Tibial artery (tissue), 4 donors: ENCODE measurements at regions not wholly inside any gene's neighbourhood (a gene's known extent, or its start where the extent isn't known, plus 50 kb on each side); places are given as distances from the start of the nearest gene placed in this dataset.

Experiments used
- DNase-seq, 2 donors: peaks; one replicate each; pipeline ENCODE4 v3.0.0-alpha.2; 2019
- H3K27ac ChIP-seq, 2 donors: fragments of 200-600 bp; sonication (generic) in 1 of 2; 1 replicate in 1 of 2; 2 replicates in 1 of 2; pipeline ENCODE4 v1.5.1; 2018 to 2019; ENCODE audit warnings: mild to moderate bottlenecking in 1 of 2
- H3K27me3 ChIP-seq, 2 donors: fragments of 200-600 bp; sonication (generic) in 1 of 2; one replicate each; pipeline versions ENCODE4 v1.5.1 to v1.6.0; 2016 to 2019
- H3K36me3 ChIP-seq, 3 donors: fragments of 200-600 bp; sonication (generic) in 2 of 3; one replicate each; pipeline ENCODE4 v1.5.1; 2016 to 2019; ENCODE audit warnings: mild to moderate bottlenecking in 2 of 3
- H3K4me1 ChIP-seq, 4 donors: fragments of 200-600 bp; sonication (generic) in 2 of 4; 1 replicate in 3 of 4; 2 replicates in 1 of 4; pipeline ENCODE4 v1.5.1; 2016 to 2019
- H3K4me3 ChIP-seq, 2 donors: fragments of 200-600 bp; sonication (generic) in 1 of 2; 1 replicate in 1 of 2; 2 replicates in 1 of 2; pipeline ENCODE4 v1.5.1; 2018 to 2019; ENCODE audit warnings: mild to moderate bottlenecking in 2 of 2
- H3K9me3 ChIP-seq, 3 donors: fragments of 200-600 bp; sonication (generic) in 1 of 3; one replicate each; pipeline ENCODE4 v1.5.1; 2016 to 2019
- intact Hi-C: fragments of 100-400 bp; cut with DNase I; formaldehyde crosslinking; loops from one replicate; pipeline ENCODE4 v1.15.0; 2023; ENCODE audit warnings: low total_unique reads
- TF ChIP-seq, protein P1 (sequence below), 2 experiments: fragments of 200-600 bp in 1 of 2; fragments of 450-650 bp in 1 of 2; IDR thresholded peaks; one replicate each; pipeline ENCODE4 v1.5.1; 2017 to 2019; ENCODE audit warnings: antibody characterized with exemption in 2 of 2, mild to moderate bottlenecking in 1 of 2, moderate library complexity in 1 of 2

DNA sequence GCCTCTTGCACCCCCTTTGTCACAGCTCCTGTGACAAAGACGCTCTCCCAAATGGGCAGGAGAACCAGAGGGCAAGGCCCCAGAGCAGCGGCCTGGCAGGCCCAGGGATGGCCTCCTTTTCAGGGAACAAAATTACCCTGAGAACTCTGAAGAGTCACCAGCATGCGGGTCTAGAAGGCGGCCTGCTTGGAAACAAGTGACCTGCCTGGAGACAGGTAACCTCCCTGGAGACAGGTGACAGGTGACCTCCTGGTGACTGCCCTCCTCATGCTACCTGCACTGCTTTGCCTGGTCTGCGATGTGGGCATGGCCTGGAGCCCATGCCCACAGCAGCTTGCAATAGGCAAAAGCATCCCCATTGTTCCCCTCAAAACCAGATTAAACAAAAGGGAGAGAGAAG is 86.5 kb upstream of the ZC3H12A start:
- TF ChIP-seq, protein P1, sequence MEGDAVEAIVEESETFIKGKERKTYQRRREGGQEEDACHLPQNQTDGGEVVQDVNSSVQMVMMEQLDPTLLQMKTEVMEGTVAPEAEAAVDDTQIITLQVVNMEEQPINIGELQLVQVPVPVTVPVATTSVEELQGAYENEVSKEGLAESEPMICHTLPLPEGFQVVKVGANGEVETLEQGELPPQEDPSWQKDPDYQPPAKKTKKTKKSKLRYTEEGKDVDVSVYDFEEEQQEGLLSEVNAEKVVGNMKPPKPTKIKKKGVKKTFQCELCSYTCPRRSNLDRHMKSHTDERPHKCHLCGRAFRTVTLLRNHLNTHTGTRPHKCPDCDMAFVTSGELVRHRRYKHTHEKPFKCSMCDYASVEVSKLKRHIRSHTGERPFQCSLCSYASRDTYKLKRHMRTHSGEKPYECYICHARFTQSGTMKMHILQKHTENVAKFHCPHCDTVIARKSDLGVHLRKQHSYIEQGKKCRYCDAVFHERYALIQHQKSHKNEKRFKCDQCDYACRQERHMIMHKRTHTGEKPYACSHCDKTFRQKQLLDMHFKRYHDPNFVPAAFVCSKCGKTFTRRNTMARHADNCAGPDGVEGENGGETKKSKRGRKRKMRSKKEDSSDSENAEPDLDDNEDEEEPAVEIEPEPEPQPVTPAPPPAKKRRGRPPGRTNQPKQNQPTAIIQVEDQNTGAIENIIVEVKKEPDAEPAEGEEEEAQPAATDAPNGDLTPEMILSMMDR (IDR thresholded peaks at IDR 0.05): no peak
- H3K36me3 ChIP-seq: no peaks in the 10 kb centered on the region
- DNase-seq: no peak
- H3K27ac ChIP-seq: no peak overlapping the region
- H3K27me3 ChIP-seq: peaks cover 0 to 26% of the 10 kb centered on the region in 2 donors
- intact Hi-C loops: no loop called here
- H3K4me3 ChIP-seq: no peak overlapping the region
- H3K4me1 ChIP-seq: no peaks in the 10 kb centered on the region
- H3K9me3 ChIP-seq: no peaks in the 10 kb centered on the region

DNA sequence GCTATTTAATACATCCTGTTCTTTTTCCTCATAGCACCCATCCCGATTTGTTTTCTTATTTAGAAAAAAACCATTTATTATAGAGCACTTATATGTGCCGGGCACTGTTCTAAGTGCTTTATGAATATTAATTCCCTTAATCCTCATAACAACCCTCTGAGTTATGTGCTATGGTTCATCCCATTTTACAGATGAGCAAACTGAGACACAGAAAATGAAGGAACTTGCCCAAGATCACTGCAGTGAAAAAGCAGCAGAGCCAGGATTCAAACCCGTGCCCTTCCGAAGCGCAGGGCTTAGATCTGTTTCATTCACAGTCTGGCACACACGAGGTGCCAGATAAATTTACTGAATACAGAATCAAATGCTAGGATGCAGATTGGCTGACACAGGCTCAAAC is 85.1 kb upstream of the ZC3H12A start:
- H3K4me1 ChIP-seq: no peaks in the 10 kb centered on the region
- DNase-seq: no peak
- no peak overlapping the region for H3K4me3 ChIP-seq
- TF ChIP-seq, protein P1 (IDR thresholded peaks at IDR 0.05): no peak
- H3K27me3 ChIP-seq: peaks cover 0 to 37% of the 10 kb centered on the region in 2 donors
- no peaks in the 10 kb centered on the region for H3K36me3 ChIP-seq
- intact Hi-C loops: no loop called here
- no peaks in the 10 kb centered on the region for H3K9me3 ChIP-seq
- no peak overlapping the region for H3K27ac ChIP-seq

DNA sequence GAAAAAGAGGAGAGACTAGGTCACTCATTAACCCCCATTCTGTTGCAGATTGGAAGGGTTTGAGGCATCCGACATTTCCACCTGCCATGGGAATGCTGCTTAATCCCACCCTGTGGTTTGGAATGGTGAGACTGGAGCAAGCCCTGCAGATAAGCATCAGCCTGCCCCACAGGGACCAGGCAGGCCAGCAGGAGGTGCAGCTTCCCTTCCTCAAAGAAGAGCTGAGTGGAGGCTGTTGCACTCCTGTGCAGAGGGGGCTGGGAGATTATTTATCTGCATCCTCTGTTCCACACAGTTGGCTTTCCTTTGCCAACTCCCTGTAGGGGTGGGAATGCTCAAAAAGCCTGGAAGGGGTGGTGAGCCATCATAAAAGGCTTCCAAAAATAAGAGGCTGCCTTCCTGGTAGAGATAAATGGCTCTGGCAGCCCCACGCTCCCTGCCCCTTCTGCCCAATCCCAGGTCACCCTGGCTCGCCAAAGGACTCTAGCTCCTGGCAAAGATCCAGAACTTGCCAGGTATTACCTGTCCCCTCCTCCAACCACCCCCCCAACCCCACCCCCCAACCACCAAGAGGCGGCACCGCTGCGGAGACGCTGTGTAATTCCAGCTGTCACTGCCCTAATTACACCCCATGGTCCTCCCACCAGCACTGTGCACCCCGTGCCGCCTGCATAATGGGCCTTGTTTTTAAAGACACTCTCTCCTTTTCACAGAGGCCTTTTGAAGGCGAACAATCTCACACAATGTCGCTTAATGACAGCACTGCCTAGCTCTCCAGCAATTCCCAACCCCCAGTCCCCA is 83.0 kb upstream of the ZC3H12A start:
- no peak overlapping the region for H3K4me3 ChIP-seq
- H3K36me3 ChIP-seq: no peaks in the 10 kb centered on the region
- intact Hi-C loops: no loop called here
- H3K4me1 ChIP-seq: no peaks in the 10 kb centered on the region
- TF ChIP-seq, protein P1 (IDR thresholded peaks at IDR 0.05): no peak
- DNase-seq: no peak
- peaks cover 0 to 47% of the 10 kb centered on the region in 2 donors for H3K27me3 ChIP-seq
- H3K9me3 ChIP-seq: no peaks in the 10 kb centered on the region
- H3K27ac ChIP-seq: no peak overlapping the region

DNA sequence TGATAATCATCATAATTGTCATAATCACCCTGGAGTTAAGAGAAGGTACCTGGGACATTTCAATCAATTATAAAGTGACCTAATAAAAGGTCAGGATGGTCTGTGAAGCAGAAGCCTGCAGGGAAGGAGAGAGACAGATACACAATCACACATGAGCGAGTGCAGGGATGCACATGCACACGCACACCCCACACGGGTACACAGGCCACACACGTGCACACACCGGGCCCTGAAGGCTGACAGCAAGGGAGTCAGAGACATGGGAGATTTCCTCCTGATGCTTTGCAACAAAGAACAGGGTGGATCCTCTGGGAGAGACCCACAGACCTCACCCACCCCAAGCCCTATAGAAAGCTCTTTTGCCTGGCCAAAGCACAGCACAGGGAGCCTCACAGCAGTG is 82.3 kb upstream of the ZC3H12A start:
- H3K4me3 ChIP-seq: no peak overlapping the region
- DNase-seq: no peak
- H3K36me3 ChIP-seq: no peaks in the 10 kb centered on the region
- no peaks in the 10 kb centered on the region for H3K9me3 ChIP-seq
- no peaks in the 10 kb centered on the region for H3K4me1 ChIP-seq
- TF ChIP-seq, protein P1 (IDR thresholded peaks at IDR 0.05): no peak
- intact Hi-C loops: no loop called here
- peaks cover 0 to 50% of the 10 kb centered on the region in 2 donors for H3K27me3 ChIP-seq
- no peak overlapping the region for H3K27ac ChIP-seq

DNA sequence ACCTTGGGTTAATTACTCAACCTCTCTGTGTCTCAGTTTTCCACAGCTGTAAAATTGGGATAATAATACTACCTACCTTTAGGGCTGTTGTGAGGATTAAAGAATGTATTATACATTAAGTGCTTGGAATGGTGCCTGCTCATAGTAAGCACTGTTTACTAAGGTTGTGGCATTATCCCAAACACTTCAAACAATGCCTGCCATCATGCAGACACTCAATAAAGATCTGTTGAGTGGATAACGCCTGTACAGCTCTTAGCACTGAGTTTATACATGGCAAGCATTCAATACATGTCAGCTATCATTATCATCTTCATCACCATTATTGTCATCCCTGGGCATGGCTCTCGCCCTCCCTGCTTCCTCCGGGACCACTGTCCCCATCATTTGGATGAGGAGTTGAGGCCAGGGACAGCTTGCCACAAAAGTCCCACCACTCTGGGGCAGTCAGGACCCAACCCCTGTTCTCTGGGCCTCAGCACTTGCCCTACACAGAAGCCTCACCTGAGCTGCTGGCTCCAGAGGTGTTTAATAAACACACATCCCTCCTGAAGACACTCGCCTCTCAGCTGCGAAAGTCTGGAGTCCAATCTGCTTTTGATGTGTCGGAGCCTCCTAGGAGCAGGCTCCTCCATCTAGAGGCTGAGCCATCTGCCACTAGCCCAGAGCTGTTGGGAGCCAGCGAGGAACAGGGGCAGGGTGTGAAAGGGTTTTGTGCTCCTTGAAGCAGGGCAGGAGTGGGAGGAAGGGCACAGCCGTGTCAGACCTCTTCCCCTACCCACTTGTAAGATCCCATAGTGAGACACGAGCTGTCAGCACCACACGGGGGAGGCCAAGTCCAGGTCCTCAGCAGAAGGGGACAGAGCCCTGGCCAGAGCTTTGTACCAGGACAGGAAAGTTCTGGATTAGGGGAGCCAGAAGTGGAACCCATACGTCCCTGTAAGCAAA is 80.9 kb upstream of the ZC3H12A start:
- Histone ChIP-seq H3K4me1 (no peaks in the 10 kb centered on the region), H3K27ac (no peak overlapping the region), H3K9me3 (no peaks in the 10 kb centered on the region), H3K36me3 (no peaks in the 10 kb centered on the region), H3K27me3 (peaks cover 0 to 56% of the 10 kb centered on the region in 2 donors), H3K4me3 (no peak overlapping the region)
- intact Hi-C loops: no loop called here
- no peak for DNase-seq
- TF ChIP-seq, protein P1 (IDR thresholded peaks at IDR 0.05): no peak
